ELF-1 (cell line): ENCODE measurements at regions not wholly inside any gene's neighbourhood (a gene's known extent, or its start where the extent isn't known, plus 50 kb on each side); places are given as distances from the start of the nearest gene placed in this dataset.
A peak's percentile ranks its signal among the peaks of the same experiment; 100 is the strongest.
"Not testable (repeated sequence)": the region's sequence is repeated elsewhere in the genome, so short reads cannot be mapped to it uniquely, and the experiment has no call there.

Source experiments
- DNase-seq: peaks from one replicate; pipeline ENCODE4 v3.0.0-alpha.2; 2016; ENCODE audit warnings: low read depth, low spot score

DNA sequence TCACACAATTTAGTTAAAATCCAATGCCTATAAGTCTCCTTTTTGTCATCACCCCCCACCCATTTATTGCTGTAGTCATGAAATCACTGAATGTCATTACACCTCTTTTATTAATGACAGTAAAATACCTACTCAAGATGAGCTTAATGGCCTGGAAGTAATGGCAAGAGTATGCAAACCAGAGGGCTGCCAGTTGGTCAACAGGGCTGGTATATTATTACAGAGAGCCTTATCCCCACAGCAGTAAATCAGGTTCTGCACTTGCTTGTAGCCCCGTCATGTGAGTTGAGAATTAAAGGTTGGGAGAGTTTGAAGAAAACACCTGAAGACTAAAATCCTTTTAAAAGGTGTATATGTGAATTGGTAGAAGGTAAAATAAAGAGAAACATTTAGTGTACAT, 372.4 kb downstream of the MAT2B start:
- no peak for DNase-seq

DNA sequence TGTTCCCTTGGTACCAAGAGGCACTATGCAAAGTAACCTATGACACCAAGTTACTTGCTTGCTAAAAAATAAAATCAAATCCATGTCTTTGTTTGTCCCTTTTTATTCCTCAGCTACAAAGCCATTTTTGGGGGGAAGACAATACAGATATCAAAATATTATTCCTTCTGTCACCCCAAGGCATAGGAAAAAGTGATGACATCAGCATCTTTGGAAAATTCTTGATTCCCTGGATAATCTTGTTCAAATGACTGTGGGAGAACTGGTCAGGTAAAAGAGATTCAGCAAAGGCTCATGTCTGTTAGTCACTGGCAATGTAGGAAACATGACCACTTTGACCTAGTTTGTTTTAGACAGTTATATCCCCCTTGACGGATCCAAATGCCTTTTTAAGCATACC, 373.1 kb downstream of the MAT2B start:
- DNase-seq: no peak

DNA sequence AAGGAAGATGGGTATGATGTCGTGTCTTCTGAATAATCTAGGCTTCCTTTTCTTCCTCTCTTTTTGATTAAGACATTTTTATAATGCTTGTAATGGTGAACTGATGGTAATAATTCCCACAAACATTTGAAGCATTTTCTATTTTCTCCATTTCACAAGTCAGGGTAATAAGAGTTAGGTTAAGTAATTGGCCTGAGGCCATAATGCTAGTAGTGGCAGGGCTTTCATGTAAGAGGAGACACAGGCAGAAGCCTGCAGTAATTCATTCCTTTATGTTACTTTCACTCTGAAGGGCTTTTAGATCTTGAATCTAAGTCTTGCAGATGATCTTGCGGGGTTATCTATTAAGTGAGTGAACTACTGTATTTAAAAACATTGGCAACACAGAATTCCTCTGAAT, 374.9 kb downstream of the MAT2B start:
- no peak for DNase-seq

DNA sequence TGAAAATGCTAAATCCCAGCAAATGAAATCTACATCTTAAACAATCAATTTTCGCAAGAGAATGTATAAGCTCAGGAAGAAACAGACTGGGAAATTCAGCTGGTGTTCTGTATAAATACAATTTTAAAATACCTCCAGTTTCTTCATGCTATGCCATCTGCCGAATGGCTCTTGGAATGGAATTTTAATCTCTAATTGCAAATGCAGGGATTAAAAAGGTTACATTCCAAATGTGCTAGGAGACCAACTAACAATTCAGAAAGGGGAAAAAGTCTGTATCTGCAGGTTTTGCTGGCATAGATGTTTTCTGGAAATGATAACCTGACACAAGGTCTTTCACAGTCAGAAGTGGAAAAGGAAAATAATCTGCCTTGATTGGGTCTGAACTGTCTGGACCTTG, 379.7 kb downstream of the MAT2B start:
- DNase-seq: no peak

DNA sequence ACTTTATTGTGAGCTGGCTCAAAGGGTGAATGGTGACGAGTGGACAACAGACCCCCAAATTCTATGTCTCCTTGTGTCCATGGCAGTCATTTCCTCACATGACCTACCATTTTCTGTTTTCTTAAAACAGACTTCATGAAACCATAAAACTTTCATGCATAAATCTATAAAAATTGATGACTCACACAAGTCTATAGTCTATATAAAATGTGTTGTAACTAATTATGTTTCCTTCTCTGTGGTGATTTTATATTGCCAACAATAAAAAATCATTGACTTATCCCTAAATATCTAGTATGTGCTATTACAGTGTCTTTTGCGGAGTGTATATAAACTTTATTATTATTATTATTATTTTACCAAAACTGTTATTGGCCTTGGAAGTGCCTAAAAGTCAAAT, 382.4 kb downstream of the MAT2B start:
- no peak for DNase-seq

DNA sequence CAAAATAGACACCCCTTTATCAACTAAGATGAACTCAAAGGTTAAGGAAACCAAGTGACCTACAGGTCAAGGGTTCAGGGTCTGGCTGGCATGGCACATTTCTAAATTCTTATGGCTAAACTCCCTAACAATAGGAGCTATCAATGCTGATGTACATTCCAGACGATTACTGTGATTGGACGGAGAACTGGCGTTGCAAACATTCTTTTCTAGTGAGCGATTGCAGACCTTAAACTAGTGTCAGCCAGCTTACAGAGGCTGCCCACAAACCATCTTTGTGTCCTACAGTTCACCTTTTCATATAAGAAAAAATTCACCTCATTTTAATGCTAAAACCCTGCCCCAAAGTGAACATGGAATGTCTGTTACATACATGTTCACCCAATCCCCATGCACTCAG, 382.9 kb downstream of the MAT2B start:
- no peak for DNase-seq

DNA sequence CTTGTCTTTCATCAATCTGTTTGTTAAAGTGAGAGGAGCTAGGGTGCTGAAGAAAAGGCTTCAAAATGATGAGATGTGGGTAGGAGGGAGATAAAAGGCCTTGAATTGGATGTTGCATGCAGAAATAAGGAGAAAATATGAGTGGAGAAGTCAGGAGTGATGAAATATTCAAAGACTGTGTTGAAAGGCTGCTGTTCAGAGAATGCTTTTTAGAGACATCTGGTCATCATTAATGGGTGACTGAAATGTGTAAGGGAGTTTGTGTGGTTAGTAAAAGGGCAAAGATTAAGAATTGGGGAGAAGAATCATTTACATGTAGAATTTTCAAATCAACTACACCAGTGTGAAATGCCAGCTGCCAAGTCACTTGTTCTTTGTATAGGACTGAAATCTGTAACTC, 383.9 kb downstream of the MAT2B start:
- no peak for DNase-seq

DNA sequence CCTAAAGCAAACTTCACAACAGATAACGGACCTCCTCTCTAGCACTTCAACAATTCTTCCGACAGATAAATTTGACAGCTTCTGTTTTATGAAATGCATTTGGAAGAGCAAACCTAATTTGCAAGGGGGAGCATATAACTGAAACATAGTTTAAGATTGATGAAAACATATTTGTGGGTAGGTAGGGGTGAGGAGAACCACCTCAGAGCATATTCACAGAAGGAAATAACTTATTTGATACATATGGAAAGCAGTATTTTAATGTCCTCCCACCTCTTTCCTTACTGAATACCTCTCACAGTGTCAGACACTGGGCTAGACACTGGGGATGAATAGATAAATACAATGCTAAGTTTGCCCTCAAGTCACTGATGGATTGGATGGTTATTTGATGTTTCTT, 384.8 kb downstream of the MAT2B start:
- no peak for DNase-seq

DNA sequence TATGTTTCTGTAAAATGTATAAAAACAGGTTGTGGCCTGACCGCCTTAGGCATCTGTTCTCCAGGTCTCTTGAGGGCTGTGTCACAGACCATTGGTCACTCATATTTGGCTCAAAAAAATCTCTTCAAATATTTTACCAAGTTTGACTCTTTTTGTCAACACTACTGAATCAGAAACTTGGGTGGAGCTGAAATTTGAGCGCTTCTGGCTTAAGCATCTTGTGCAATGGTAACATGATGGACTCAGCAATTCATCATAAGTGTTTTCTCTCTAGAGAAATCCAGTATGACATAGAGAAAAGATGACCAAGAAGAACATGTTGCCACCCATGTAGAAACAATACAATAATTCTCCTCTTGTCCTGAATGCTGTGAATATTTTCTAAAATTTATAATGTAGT, 387.9 kb downstream of the MAT2B start:
- no peak for DNase-seq

DNA sequence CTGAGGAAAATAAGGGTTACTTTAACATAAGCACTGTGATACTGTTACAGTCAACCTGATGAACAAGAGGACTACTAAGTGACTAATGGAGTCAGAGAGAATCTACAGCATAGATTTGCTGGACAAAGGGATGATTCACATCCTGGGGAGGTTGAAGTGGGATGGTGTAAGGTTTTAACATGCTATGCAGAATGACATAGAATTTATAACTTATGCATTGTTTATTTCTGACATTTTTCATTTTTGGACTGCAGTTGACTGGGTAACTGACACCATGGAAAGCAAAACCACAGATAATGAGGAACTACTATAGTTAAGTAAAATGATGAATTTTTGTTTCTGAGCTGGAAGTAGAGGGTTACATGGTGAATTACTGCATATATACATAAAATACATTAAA, 389.2 kb downstream of the MAT2B start:
- DNase-seq: no peak

DNA sequence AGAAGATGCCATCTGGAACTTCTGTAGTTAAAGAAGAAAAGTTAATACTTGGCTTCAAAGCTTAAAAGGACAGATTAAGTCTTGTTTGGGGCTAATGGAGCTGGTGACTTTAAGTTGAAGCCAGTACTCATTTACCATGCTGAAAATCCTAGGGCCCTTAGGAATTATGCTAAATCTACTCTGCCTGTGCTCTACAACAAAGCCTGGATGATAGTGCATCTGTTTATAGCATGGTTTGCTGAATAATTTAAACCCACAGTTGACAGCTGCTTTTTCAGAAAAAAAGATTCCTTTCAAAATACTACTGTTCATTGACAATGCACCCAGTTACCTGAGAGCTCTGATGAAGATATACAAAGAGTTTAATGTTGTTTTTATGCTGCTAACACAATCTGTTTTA, 393.5 kb downstream of the MAT2B start:
- DNase-seq: no peak

DNA sequence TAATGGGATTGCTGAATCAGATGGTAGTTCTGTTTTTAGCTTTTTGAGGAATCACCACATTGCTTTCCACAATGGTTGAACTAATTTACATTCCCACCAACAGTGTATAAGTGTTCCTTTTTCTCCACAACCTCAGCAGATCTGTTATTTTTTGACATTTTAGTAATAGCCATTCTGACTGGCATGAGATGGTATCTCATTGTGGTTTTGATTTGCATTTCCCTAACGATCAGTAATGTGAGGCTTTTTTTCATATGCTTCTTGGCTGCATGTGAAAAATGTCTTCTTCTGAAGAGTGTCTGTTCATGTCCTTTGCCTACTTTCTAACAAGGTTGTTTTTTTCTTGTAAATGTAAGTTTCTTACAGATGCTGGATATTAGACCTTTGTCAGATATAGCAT, 402.4 kb downstream of the MAT2B start:
- not testable (repeated sequence) for DNase-seq

DNA sequence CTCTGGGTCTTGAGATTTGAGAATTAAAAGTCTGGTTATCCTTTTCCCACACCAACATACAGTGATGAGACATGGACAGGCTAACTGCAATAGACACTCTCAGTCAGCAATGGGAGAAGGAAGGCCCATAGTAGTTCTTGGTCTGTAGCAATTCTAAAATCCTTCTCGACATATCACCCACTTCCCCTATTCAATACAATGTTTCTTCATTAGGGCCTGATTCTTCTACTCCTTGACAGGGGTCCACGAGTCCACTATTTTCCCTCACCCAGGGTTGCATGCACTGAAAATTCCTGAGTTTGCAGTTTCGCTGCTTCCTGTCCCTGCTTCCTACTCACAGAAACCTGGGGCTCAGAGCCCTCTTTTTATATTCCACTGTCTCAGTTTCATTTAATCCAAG, 402.8 kb downstream of the MAT2B start:
- DNase-seq: no peak

DNA sequence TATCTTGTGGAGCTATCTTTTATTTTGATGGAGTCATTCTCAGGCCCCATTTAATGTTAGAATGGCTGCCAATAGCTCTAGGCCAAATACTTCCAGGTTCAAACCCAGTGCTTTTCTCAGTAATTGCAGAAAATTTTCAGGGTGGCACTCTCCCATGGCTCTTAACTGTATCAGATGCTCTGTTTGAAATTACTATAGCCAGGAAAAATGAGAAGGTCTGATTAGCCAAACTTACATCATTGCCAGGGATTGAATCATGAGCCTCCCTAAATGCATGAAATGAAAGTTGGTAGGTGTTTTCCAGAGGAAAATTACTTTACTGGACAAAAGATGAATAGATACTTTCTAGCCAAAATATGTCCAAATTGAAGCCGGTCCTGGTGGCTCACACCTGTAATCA, 404.8 kb downstream of the MAT2B start:
- DNase-seq: no peak

DNA sequence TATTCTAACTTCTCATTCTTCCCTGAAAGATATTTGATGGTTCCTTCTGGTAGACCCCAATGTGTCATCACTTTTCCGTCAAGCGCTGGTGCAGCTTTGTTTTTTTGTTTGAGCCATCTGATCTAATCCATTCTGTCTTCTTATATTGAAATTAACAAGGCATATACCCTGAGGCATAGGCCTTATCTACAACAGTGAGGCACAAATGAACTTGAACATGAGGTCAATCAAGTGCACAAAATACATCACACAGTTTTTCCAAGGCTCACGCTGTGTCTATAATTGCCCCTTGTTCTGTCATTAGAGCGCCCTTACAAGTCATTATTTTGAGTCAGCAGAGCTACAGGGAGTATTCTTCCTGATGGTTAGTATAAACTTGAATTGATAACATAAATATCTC, 406.6 kb downstream of the MAT2B start:
- DNase-seq: no peak

DNA sequence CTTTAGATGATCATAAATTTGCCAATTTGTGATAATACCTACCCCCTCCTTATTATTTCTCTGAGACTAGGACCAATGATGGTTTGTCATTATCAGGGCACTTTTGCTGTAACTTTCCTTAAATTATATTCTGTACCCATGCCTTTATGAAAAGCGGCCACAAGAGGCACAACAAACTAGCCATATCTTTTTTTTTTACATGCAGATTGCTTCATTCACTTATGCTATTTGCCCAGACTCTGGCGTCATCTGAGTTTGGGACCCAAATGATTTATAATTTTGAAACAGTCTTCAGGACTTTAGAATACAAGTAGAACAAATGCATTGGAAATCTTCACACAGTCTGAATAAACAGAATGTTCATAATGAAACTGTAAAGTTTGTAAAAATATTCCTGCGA, 408.1 kb downstream of the MAT2B start:
- no peak for DNase-seq

DNA sequence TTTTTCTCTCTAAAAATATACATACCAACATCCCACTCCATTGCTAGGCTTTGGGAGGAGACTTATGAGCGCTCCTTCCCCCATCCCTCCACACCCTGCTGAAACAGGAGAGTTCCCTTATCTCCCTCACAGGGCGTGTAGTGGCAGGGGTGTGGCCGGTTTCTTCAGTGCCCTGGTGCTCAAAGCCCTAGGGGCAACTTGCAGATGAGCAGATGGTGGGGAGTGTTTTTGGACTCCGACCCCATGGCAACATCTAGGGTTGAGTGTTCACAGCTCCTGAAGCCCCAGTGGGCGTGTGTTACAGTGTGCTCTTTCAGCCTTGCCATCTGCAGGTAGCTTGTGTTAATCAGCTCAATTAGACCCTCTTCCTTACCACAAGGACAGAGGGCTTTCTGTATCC, 409.5 kb downstream of the MAT2B start:
- DNase-seq: peak; percentile 41

DNA sequence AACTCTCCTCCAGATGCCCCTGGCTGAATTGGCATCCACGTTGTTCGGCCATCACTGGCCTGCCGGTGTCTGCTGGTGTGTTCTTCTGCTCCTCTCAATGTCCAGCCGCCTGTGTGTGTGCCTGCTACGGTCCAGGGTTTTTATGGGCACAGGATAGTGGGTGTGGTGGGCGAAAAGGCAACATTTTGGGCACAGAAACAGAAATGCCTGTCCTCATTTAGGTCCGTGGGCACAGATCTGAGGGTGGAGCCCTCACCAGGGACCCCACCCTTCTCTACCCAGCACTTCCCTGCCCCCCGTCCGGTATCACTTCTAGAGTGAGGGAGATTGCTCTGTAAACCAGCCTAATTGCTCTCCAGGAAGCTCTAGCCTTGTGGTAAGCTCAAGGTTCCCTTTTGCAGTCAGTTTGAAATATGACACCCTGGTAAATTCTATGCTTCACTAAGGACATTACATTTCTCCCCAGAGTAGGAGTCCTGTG, 410.1 kb downstream of the MAT2B start:
- DNase-seq: peak; percentile 3

DNA sequence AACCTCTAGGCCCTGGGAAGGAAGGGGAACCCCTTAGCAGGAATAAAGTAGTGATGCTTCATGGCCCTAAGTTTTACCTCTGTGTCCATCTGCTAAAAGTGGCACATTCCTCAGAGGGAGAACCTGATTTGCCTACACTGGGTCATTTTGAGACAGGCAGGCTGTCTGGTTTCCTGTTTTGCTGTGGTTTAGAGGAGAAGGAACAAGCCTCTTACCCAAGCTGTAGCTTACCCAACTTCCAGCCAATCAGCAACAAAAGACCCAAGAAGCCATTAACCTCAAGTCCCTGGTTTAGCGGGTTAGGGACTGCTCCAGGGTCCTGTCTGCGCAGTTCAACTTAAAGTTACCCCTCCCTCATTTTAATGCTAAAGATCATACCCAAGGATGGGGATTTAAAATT, 411.0 kb downstream of the MAT2B start:
- DNase-seq: no peak

DNA sequence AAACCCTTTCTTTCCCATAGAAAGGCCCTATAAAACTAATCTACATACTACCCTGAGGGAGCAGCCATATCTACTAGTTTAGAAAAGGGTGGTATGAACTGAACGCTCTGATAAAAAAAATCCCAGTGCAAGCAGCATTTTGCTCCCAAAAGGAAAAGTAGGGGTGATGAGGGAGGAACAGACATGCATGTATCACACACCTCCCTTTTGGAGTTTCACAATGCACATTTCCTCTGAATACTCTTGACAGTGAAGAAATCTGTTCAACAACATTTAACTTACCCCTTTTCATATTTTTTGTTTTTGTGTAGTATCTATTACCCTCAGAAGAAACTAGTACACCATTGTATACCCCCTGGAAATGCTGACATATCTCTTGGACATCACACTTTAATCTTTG, 411.4 kb downstream of the MAT2B start:
- no peak for DNase-seq

DNA sequence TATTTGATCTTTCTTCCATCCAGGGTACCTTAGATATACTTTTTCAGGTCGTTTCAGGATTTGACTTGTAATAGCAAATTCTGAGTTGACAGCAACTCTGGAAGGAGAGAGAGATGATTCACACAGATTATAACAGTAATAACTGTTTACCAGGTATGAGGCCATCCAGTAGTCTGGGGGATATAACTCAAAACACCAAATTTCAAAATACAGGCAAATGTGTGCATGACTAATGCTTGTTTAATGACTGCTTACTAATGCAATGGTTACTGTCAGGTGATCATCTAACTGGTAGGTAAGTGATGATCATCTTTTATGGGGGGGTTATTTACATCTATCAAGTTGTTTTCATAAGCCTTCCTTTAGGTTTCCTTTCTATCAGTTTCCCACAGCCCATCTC, 412.3 kb downstream of the MAT2B start:
- no peak for DNase-seq

DNA sequence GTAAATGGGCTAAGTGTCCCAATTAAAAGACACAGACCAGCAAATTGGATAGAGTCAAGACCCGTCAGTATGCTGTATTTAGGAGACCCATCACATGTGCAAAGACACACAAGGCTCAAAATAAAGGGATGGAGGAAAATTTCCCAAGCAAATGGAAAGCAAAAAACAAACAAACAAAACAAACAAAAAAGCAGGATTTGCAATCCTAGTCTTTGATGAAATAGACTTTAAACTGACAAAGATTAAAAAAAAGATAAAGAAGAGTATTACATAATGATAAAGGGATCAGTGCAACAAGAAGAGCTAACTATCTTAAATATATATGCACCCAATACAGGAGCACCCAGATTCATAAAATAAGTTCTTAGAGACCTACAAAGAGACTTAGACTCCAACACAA, 429.6 kb downstream of the MAT2B start:
- DNase-seq: not testable (repeated sequence)

DNA sequence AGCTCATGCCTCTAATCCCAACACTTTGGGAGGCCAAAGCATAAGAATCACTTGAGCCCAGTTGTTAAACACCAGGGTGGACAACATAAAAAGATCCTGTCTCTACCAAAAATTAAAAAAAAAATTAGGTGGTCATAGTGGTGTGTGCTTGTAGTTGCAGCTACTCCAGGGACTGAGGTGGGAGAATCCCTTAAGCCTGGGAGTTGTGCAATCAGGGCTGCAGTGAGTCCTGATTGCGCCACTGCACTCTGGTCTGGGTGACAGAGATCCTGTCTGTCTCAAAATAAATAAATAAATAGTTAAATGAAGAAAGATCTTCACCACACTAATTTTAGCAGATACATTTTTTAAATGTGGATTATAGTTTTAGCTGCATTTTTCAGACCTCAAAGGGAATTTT, 433.2 kb downstream of the MAT2B start:
- DNase-seq: no peak

DNA sequence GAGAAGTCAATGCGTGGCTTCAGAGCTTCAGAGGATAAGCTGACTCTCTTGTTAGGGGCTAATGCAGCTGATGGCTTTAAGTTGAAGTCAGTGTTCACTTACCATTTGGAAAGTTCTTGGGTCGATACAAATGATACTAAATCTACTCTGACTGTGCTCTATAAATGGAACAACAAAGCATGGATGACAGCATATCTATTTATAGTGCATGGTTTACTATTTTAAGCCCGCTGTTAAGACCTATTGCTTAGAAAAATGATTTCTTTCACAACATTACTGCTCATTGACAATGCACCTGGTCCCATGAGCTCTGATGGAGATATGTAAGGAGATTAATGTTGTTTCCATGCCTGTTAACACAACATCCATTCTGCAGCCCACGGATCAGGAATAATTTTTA, 435.7 kb downstream of the MAT2B start:
- no peak for DNase-seq

DNA sequence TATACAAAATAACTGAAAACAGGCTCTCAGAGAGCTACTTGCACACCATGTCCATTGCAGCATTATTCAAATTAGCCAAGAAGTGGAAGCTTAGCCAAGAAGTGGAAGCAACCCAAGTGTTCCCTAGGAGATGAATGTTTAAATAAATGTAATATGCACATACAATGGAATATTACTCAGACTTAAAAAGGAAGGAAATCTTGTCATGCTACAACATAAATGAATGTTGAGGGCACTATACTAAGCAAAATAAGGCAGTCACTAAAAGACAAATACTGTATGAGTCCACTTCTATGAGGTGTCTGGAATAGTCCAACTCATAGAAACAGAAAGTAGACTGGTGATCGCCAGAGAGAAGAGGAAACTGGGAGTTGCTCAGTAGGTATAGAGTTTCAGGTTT, 438.1 kb downstream of the MAT2B start:
- no peak for DNase-seq
